Panc1 (cell line): ENCODE measurements at regions not wholly inside any gene's neighbourhood (a gene's known extent, or its start where the extent isn't known, plus 50 kb on each side); places are given as distances from the start of the nearest gene placed in this dataset.

ENCODE experiments used
- SIN3A ChIP-seq: IDR thresholded peaks from 2 replicates; pipeline ENCODE4 v1.6.1; 2012; ENCODE audit warnings: low read depth, mild to moderate bottlenecking, low read length, moderate library complexity, borderline replicate concordance; ENCODE audit not compliant: insufficient read depth
- TF ChIP-seq, protein P1 (sequence below), 2 experiments: IDR thresholded peaks; 2 replicates each; pipeline ENCODE4 v1.6.1; 2011 to 2012; ENCODE audit warnings: low read depth in 2 of 2, control low read depth in 1 of 2, low read length in 1 of 2, mild to moderate bottlenecking in 1 of 2, moderate library complexity in 1 of 2; ENCODE audit not compliant: insufficient read depth in 1 of 2
- TF ChIP-seq, protein P2 (sequence below): fragments of 450-650 bp; IDR thresholded peaks from 2 replicates; pipeline ENCODE4 v1.5.1; 2017; ENCODE audit warnings: mild to moderate bottlenecking

DNA sequence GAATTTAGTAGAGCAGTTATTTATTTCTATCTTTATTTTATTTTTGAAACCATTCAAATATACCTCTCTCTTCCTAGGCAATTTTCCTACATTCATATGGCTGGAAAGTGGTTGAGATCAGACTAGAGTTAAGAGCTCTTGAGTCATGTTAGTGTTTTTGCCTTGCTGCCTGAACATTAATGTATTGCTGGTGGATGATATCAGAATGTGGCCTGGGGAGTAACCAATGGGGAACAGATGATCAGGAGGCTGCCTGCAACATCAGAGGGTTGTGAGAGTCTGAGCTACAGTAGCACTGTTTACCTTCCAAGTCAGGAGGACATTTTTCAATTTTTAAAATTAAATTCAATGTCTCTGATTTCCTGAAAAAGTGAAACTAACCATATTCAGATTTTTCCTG is 166.3 kb upstream of the TRHDE start:
- TF ChIP-seq, protein P1, sequence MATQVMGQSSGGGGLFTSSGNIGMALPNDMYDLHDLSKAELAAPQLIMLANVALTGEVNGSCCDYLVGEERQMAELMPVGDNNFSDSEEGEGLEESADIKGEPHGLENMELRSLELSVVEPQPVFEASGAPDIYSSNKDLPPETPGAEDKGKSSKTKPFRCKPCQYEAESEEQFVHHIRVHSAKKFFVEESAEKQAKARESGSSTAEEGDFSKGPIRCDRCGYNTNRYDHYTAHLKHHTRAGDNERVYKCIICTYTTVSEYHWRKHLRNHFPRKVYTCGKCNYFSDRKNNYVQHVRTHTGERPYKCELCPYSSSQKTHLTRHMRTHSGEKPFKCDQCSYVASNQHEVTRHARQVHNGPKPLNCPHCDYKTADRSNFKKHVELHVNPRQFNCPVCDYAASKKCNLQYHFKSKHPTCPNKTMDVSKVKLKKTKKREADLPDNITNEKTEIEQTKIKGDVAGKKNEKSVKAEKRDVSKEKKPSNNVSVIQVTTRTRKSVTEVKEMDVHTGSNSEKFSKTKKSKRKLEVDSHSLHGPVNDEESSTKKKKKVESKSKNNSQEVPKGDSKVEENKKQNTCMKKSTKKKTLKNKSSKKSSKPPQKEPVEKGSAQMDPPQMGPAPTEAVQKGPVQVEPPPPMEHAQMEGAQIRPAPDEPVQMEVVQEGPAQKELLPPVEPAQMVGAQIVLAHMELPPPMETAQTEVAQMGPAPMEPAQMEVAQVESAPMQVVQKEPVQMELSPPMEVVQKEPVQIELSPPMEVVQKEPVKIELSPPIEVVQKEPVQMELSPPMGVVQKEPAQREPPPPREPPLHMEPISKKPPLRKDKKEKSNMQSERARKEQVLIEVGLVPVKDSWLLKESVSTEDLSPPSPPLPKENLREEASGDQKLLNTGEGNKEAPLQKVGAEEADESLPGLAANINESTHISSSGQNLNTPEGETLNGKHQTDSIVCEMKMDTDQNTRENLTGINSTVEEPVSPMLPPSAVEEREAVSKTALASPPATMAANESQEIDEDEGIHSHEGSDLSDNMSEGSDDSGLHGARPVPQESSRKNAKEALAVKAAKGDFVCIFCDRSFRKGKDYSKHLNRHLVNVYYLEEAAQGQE (IDR thresholded peaks at IDR 0.05; ENCODE audit: insufficient read depth in 1 of 2, low read depth in 2 of 2, low read length in 1 of 2), result no peak
- TF ChIP-seq, protein P2, sequence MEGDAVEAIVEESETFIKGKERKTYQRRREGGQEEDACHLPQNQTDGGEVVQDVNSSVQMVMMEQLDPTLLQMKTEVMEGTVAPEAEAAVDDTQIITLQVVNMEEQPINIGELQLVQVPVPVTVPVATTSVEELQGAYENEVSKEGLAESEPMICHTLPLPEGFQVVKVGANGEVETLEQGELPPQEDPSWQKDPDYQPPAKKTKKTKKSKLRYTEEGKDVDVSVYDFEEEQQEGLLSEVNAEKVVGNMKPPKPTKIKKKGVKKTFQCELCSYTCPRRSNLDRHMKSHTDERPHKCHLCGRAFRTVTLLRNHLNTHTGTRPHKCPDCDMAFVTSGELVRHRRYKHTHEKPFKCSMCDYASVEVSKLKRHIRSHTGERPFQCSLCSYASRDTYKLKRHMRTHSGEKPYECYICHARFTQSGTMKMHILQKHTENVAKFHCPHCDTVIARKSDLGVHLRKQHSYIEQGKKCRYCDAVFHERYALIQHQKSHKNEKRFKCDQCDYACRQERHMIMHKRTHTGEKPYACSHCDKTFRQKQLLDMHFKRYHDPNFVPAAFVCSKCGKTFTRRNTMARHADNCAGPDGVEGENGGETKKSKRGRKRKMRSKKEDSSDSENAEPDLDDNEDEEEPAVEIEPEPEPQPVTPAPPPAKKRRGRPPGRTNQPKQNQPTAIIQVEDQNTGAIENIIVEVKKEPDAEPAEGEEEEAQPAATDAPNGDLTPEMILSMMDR, result no peak
- no peak for TF ChIP-seq SIN3A
